A549 (cell line): ENCODE measurements at regions not wholly inside any gene's neighbourhood (a gene's known extent, or its start where the extent isn't known, plus 50 kb on each side); places are given as distances from the start of the nearest gene placed in this dataset.

ENCODE experiments used
- CTCF ChIP-seq: fragments of >200 bp; sonication (Bioruptor Twin); formaldehyde crosslinking; IDR thresholded peaks from 3 replicates; pipeline ENCODE4 v1.5.1; 2016
- FOSL2 ChIP-seq, 2 experiments: fragments of 450-650 bp in 1 of 2; fragments of >200 bp in 1 of 2; sonication (Bioruptor Twin) in 1 of 2; formaldehyde crosslinking; IDR thresholded peaks; 2 replicates each; pipeline versions ENCODE4 v1.5.0 to v1.6.1; 2016 to 2020; ENCODE audit warnings: mild to moderate bottlenecking in 1 of 2, moderate library complexity in 1 of 2
- POLR2A ChIP-seq: IDR thresholded peaks from 2 replicates; pipeline ENCODE4 v1.6.1; 2012; ENCODE audit warnings: mild to moderate bottlenecking, low read length
- REST ChIP-seq: fragments of 200-600 bp; sonication (generic); IDR thresholded peaks from 2 replicates; pipeline ENCODE4 v1.6.1; 2016; ENCODE audit warnings: antibody characterized with exemption, mild to moderate bottlenecking, moderate library complexity
- USF2 ChIP-seq: fragments of 450-650 bp; IDR thresholded peaks from 2 replicates; pipeline ENCODE4 v1.6.1; 2014; ENCODE audit warnings: antibody characterized with exemption

- TF ChIP-seq USF2 (no peak), FOSL2 (IDR thresholded peaks at IDR 0.05) (no peak), FOSL2 (CRISPR knock-in tag; IDR thresholded peaks at IDR 0.05) (no peak), POLR2A (no peak), CTCF (no peak), REST (no peak)
Measured at GRCh38 chr20:39259808-39260207, 297.7 kb downstream of the DHX35 start.
